Globus pallidus (tissue), 1 donor: ENCODE measurements at regions not wholly inside any gene's neighbourhood (a gene's known extent, or its start where the extent isn't known, plus 50 kb on each side); places are given as distances from the start of the nearest gene placed in this dataset.

Source experiments
- DNase-seq: peaks from one replicate; pipeline ENCODE4 v3.0.0-alpha.2; 2015; ENCODE audit warnings: low spot score

DNA sequence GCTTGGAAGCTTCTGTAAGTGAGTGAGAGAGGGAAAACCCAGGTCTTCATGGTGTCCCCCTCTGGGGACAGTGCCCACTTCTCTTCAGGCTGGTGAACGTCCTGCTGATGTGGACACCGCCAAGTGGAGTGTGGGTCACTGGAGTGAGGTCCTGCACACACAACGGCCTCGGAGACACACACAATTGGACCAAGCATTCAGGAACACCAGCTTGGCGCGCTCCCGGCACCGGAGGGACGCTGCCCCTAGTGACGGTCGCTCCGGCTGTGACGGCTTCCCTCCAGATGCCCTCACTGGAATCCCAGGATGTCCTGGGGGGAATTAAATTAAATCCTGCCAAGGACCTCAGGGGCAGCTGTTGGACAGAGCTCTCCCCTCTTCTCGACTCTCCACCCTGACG, 123.1 kb downstream of the ZNF664 start:
- no peak for DNase-seq

DNA sequence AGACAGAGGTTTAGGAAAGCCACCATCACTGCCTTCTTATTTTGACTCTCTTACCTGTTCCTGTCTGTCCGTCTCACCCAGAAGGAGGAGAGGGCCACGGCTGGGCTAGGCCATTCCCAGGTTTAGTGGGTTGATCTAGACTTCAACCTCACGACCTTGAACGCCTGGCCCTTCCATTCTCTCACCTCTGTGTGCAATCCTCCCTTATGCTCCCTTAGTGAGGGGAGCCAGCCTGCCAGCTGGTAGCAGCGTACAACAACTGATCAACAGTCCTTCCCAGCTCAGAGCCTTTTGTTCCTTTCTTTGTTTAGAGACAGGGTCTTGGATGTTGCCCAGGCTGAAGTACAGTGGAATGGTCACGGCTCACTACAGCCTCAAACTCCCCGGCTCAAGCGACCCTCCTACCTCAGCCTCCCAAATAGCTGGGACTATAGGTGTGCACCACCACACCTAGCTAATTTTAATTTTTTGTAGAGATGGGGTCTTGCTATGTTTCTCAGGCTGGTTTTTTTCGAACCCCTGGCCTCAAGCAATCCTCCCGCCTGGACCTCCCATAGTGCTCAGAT, 123.9 kb downstream of the ZNF664 start:
- DNase-seq: peak; percentile 3

- peak; percentile 34 for DNase-seq
Observed at GRCh38 chr12:124097701-124098100, 124.7 kb downstream of the ZNF664 start.

DNA sequence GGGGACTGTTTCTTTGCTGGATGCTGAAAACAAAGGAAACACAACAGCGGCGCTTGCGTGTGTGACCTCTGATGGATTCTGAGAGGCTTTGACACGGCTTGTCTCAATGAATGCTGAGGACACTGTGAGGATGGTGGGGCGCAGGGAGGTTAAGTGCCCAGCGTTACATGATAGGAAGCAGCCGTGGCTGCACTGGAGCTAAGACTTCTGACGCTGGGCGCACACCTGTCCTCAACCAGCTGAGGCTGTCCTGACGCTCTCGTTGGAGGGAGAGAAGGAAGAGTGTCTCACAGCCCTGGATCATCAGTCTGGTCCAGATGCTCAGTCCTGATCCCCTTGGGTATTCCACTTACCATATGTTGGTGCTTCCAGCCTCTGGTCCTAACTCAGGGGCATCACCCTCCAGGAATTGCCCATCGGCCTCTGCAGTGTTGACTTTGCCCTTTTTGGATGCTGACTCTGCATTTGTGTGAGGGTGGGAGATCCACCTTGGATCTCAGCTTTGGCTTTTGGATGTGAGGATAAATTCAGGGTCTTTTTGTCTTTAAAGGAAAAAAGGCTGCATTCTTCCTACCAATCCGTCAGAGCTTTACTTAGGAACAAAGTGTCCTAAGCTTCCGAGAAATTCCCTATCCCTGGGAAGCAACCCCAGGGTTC, 125.2 kb downstream of the ZNF664 start:
- peak; percentile 31 for DNase-seq

DNA sequence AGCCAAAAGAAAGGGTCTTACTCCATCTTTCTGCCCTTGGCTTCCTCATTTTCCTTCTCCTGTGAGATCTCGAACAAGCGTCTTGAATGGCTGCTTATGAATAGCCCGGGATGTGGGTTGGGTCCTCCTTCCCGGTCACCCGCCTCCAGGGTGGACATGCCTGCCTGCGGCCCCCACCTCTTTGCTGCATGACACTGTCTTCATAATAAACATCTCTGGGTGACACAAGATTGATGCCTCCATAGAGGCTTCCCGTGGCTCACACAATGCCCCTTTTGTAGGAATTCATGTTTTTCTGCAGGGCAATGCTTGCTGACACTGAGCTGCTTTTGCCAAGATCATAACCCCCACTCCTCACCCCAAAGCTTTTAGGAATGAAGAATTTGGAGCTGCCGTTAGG, 125.9 kb downstream of the ZNF664 start:
- DNase-seq: peak; percentile 78

DNA sequence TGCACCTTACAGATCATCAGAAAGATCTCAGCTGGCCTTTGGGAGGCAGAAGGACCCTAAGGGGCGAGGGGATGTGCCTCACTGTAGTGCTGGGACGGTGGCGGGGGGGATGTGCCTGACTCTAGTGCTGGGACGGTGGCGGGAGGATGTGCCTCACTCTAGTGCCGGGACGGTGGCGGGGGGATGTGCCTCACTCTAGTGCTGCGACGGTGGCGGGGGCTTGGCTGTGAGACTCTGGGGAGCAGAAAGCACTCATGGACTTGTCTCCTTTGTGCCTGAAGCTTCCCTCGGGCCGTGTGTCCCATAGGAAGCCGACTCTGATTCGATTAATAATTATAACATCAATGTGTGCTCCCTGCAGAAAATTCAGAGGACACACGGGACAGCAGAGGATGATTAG, 126.6 kb downstream of the ZNF664 start:
- no peak for DNase-seq

GRCh38 chr12:124100572-124101178, 127.7 kb downstream of the ZNF664 start:
- peak; percentile 5 for DNase-seq

- no peak for DNase-seq
Observed at GRCh38 chr12:124105546-124105945, 132.5 kb downstream of the ZNF664 start.

- no peak for DNase-seq
Observed at GRCh38 chr12:124107351-124107750, 134.3 kb downstream of the ZNF664 start.

DNA sequence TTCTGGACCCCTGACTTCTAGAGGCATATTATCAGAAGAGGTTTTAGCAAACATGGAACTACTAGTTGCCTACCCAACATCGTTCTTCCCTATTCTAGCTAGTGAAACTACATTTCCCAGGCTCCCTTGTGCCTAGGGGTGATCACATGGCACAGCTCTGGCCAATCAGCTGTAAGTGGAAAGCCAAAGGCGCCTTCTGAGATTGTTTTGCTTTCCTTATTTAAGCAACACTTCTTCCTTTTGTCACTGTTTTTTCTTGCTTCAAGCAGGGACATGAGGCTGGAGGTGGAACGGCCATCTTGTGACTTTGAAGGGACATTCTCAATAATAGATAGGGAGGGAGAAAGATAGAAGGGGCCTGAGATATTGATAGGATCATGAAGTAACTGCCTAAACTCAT, 136.7 kb downstream of the ZNF664 start:
- no peak for DNase-seq

DNA sequence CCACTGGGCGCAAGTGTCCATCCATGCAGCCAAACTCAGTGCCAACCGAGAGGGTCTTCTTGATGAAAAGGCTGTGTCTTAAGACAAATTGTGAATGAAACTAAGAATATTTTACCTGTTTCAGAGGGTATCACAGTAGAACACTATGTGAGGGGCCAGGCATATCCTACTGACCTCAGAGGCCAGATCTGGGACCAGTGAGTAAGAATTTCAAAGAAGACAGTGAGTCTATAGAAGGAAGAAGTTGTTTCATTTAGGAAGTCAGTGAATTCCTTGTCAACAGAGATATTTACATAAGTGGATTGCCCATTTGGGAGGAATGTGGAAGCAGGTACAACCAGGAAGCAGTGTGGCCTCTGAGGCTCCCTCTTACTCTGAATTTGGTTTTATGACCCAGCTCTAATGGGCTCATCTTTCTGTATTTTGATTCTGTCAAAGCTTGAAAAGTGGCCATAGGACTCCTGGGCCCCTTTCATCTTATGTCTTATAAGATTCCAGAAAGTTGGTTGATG, 137.4 kb downstream of the ZNF664 start:
- no peak for DNase-seq

DNA sequence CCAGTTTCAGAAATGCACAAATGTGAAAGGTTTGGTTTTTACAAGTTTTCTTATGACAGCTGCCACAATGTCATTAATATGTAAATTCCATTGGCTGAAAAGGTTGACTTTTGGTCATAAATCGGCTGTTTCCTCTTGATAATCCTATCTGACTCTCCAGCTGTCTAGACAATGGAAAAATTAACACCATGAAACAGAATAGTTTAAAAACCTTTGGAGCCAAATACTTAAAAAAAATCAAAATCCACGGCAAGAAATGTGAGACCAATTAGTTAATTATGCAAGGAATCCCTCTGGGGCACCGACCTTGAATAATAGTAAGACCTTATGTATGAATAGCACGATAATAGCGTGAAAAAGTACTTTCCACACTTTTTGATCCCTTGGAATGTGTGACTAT, 138.0 kb downstream of the ZNF664 start:
- DNase-seq: no peak

DNA sequence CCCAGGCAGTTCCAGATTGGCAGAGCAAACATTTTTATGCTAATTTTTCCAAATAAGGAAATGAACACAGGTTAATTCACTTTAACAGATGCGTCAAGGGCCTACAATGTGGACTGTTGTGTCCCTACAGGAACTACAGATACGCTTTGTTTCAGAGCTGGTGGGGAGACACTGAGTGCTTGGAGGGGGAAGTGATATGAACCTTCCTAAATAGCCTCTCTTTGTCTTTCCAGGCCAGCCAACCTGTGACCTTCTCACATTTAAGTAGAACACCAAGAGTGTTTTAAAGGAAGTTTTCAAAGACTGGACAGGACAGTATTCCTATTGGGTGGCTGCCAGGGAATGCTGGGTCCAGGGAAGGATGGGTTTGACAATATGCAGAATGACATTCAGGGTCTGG, 141.3 kb downstream of the ZNF664 start:
- no peak for DNase-seq

DNA sequence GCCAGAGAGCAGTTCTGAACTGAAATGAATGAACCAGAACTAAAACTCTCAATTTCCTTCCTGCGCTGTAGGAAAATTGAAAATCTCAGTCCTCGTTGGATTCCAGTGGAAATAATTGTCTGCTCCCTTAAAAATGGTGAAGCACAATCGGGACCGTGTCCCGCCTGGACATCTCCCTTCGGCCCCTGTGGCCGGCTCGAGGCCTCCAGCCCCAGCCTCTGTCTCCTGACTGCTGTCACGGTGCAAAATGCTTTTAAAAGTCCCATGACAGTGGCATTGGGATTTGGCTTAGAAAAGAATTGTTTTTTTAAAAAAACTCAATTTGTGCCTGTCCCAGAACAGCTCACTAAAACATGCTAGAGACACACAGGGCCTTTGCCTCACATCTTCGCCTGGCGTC, 142.5 kb downstream of the ZNF664 start:
- DNase-seq: no peak

- no peak for DNase-seq
Observed at GRCh38 chr12:124115976-124116690, 143.1 kb downstream of the ZNF664 start.

GRCh38 chr12:124120739-124121138, 147.7 kb downstream of the ZNF664 start:
- DNase-seq: no peak

- no peak for DNase-seq
Observed at GRCh38 chr12:124122722-124123121, 149.7 kb downstream of the ZNF664 start.

DNA sequence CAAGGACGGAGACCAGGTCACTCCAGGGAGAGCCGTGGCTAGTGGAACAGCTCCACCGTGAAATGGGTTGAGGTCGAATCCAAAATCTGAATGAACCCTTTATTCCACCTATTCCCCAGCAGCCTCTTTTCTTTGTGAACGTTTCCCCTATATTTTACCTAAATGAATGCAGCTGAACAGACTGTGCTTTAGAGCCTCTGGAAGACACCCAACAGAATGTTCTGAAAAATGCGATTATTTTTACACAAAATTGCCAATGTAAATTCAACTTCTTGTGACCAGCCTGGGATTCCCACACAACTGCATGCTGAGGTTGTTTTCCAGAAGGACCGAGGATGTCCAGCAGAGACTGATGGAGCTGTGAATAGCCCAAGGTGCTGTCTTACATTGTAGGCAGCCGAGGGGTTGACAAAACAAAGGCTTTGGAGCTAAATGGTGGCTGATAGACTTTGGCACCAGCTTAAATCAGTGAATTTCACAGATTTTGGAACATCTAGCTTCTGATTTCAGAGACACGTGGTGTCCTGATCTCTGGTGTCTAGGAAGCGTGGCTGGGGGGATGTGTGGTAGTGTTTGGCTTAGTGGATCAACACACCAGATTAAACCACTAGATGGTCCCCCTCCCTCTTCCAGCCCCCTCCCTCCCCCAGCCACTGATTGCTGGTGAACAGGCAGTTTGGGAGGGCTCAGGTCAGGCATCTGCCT, 150.4 kb downstream of the ZNF664 start:
- no peak for DNase-seq

- DNase-seq: no peak
Observed at GRCh38 chr12:124125203-124125871, 152.3 kb downstream of the ZNF664 start.

- DNase-seq: no peak
Observed at GRCh38 chr12:124126950-124127655, 154.1 kb downstream of the ZNF664 start.

DNA sequence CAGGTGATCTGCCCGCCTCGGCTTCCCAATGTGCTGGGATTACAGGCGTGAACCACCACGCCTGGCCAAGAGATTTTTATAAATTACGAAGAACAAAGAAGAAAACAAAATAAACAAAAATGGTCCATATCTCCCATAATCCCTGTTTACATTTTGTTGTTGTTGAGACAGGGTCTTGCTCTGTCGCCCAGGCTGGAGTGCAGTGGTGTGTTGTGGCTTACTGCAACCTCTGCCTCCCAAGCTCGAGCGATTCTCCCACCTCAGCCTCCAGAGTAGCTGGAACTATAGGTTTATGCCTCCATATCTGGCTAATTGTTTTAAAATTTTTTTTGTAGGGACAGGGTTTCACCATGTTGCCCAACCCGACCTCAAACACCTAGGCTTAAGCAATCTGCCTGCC, 156.1 kb downstream of the ZNF664 start:
- DNase-seq: no peak
